ENCODE measurements at regions not wholly inside any gene's neighbourhood (a gene's known extent, or its start where the extent isn't known, plus 50 kb on each side); places are given as distances from the start of the nearest gene placed in this dataset.
A peak's percentile ranks its signal among the peaks of the same experiment; 100 is the strongest.

GRCh38 chr14:30225176-30225575 is 297.5 kb upstream of the PRKD1 start:
- Histone ChIP-seq H3K27ac (replicated peaks in 1 of 4) (peak overlapping the region; percentile 76 to 79 (median 78)), H3K9me3 (no peaks in the 10 kb centered on the region), H3K4me1 (peaks cover 30 to 93% (median 87%) of the 10 kb centered on the region in 4 donors), H3K27me3 (no peaks in the 10 kb centered on the region), H3K36me3 (no peaks in the 10 kb centered on the region), H3K4me3 (no peak overlapping the region)
- intact Hi-C loops (cut with DNase I), result no loop called here
- TF ChIP-seq EP300 (IDR thresholded peaks at IDR 0.05) (peak; percentile 34), POLR2AphosphoS5 (IDR thresholded peaks at IDR 0.05) (peak; percentile 71 to 76), CTCF (IDR thresholded peaks at IDR 0.05) (no peak), POLR2A (IDR thresholded peaks at IDR 0.05; ENCODE audit: low read depth) (no peak)
- no peak for DNase-seq (ENCODE audit: extremely low spot score)
- 54% methylated on average over 1 of the region's 1 CpG for WGBS

- intact Hi-C loops (cut with DNase I), result no loop called here
- TF ChIP-seq POLR2AphosphoS5 (IDR thresholded peaks at IDR 0.05) (peak; percentile 57 to 75), EP300 (IDR thresholded peaks at IDR 0.05) (no peak), CTCF (IDR thresholded peaks at IDR 0.05) (no peak)
- no peaks in the 10 kb centered on the region for H3K27me3 ChIP-seq
- H3K4me1 ChIP-seq, result peaks cover 30 to 70% (median 67%) of the 10 kb centered on the region in 4 donors
- no peaks in the 10 kb centered on the region for H3K36me3 ChIP-seq
- no peaks in the 10 kb centered on the region for H3K9me3 ChIP-seq
- 33% methylated on average over 3 of the region's 3 CpGs for WGBS
- H3K27ac ChIP-seq (replicated peaks in 1 of 4), result peak overlapping the region; percentile 76 to 79 (median 78)
- H3K4me3 ChIP-seq, result no peak overlapping the region
- no peak for DNase-seq (ENCODE audit: extremely low spot score)
Measured at GRCh38 chr14:30227436-30227835, 299.8 kb upstream of the PRKD1 start.

GRCh38 chr14:30227876-30228275 is 300.2 kb upstream of the PRKD1 start:
- intact Hi-C loops (cut with DNase I), result no loop called here
- Histone ChIP-seq H3K4me3 (no peak overlapping the region), H3K4me1 (peaks cover 29 to 66% (median 63%) of the 10 kb centered on the region in 4 donors), H3K36me3 (no peaks in the 10 kb centered on the region), H3K27me3 (no peaks in the 10 kb centered on the region), H3K9me3 (no peaks in the 10 kb centered on the region), H3K27ac (replicated peaks in 1 of 4) (peak overlapping the region; percentile 76 to 79 (median 78))
- no peak for TF ChIP-seq POLR2A (IDR thresholded peaks at IDR 0.05; ENCODE audit: low read depth)
- TF ChIP-seq POLR2AphosphoS5 (IDR thresholded peaks at IDR 0.05), result peak in 1 of 2 donors; percentile 18
- TF ChIP-seq CTCF (IDR thresholded peaks at IDR 0.05), result no peak
- 18% methylated on average over 2 of the region's 2 CpGs for WGBS
- DNase-seq (ENCODE audit: extremely low spot score), result no peak

GRCh38 chr14:30230719-30231118 is 303.1 kb upstream of the PRKD1 start:
- Histone ChIP-seq H3K36me3 (no peaks in the 10 kb centered on the region), H3K4me1 (peaks cover 12 to 38% (median 35%) of the 10 kb centered on the region in 4 donors), H3K27me3 (no peaks in the 10 kb centered on the region), H3K4me3 (no peak overlapping the region), H3K27ac (replicated peaks in 1 of 4) (no peak overlapping the region), H3K9me3 (no peaks in the 10 kb centered on the region)
- intact Hi-C loops (cut with DNase I), result no loop called here
- TF ChIP-seq POLR2A (IDR thresholded peaks at IDR 0.05; ENCODE audit: low read depth) (no peak), POLR2AphosphoS5 (IDR thresholded peaks at IDR 0.05) (no peak), CTCF (IDR thresholded peaks at IDR 0.05) (no peak), EP300 (IDR thresholded peaks at IDR 0.05) (no peak)
- DNase-seq (ENCODE audit: extremely low spot score), result no peak
- 84% methylated on average over 3 of the region's 3 CpGs for WGBS

- WGBS, result 79% methylated on average over 1 of the region's 1 CpG
- intact Hi-C loops (cut with DNase I), result loop anchor here (5.0 kb wide), 1 partner anchor 37 kb away; no protein-coding TSS in a partner anchor
- no peak overlapping the region for H3K4me3 ChIP-seq
- DNase-seq (ENCODE audit: extremely low spot score), result no peak
- H3K4me1 ChIP-seq, result no peaks in the 10 kb centered on the region
- no peaks in the 10 kb centered on the region for H3K36me3 ChIP-seq
- no peaks in the 10 kb centered on the region for H3K9me3 ChIP-seq
- TF ChIP-seq POLR2A (IDR thresholded peaks at IDR 0.05; ENCODE audit: low read depth), result no peak
- TF ChIP-seq POLR2AphosphoS5 (IDR thresholded peaks at IDR 0.05), result no peak
- TF ChIP-seq CTCF (IDR thresholded peaks at IDR 0.05), result no peak
- TF ChIP-seq EP300 (IDR thresholded peaks at IDR 0.05), result no peak
- no peak overlapping the region for H3K27ac ChIP-seq (replicated peaks in 1 of 4)
- H3K27me3 ChIP-seq, result no peaks in the 10 kb centered on the region
Measured at GRCh38 chr14:30234966-30235365, 307.3 kb upstream of the PRKD1 start.

All from esophagus muscularis mucosa (tissue), 4 donors.